Transverse colon (tissue), 4 donors: ENCODE measurements at regions not wholly inside any gene's neighbourhood (a gene's known extent, or its start where the extent isn't known, plus 50 kb on each side); places are given as distances from the start of the nearest gene placed in this dataset.

Source experiments
- DNase-seq: peaks from one replicate; pipeline ENCODE4 v3.0.0-alpha.2; 2019
- H3K27ac ChIP-seq, 4 donors: fragments of 200-600 bp; sonication (generic); 2 replicates each; pipeline ENCODE4 v1.5.1; 2016 to 2018; ENCODE audit warnings: inconsistent platforms in 4 of 4
- H3K27me3 ChIP-seq: fragments of 200-600 bp; sonication (generic); 2 replicates; pipeline ENCODE4 v1.5.1; 2017; ENCODE audit warnings: inconsistent platforms
- H3K36me3 ChIP-seq, 4 donors: fragments of 200-600 bp; sonication (generic); 2 replicates each; pipeline ENCODE4 v1.5.1; 2017 to 2019; ENCODE audit warnings: inconsistent platforms in 4 of 4
- H3K4me1 ChIP-seq, 4 donors: fragments of 200-600 bp; sonication (generic); 2 replicates each; pipeline ENCODE4 v1.5.1; 2017 to 2020; ENCODE audit warnings: inconsistent platforms in 4 of 4
- H3K4me3 ChIP-seq, 4 donors: fragments of 200-600 bp; sonication (generic); 1 replicate in 1 of 4; 2 replicates in 3 of 4; pipeline versions ENCODE4 v1.5.1 to v1.6.1; 2017 to 2019; ENCODE audit warnings: inconsistent platforms in 4 of 4
- H3K9me3 ChIP-seq, 2 donors: fragments of 200-600 bp; sonication (generic); 2 replicates each; pipeline ENCODE4 v1.5.1; 2017 to 2019; ENCODE audit warnings: inconsistent platforms in 2 of 2
- CTCF ChIP-seq, 5 experiments: fragments of 200-600 bp in 3 of 5; fragments of 450-650 bp in 2 of 5; sonication (generic) in 3 of 5; IDR thresholded peaks; 1 replicate in 2 of 5; 2 replicates in 3 of 5; pipeline ENCODE4 v1.5.1; 2016 to 2017; ENCODE audit warnings: antibody characterized with exemption in 5 of 5, inconsistent platforms in 3 of 5, mild to moderate bottlenecking in 2 of 5, moderate library complexity in 1 of 5
- EP300 ChIP-seq: sonication (generic); formaldehyde crosslinking; IDR thresholded peaks from one replicate; pipeline ENCODE4 v1.6.1; 2017; ENCODE audit warnings: antibody characterized with exemption, low read depth
- POLR2A ChIP-seq: fragments of 450-650 bp; IDR thresholded peaks from one replicate; pipeline ENCODE4 v1.6.1; 2016; ENCODE audit warnings: antibody characterized with exemption, mild to moderate bottlenecking, moderate library complexity
- POLR2AphosphoS5 ChIP-seq, 3 donors: sonication (generic); formaldehyde crosslinking; IDR thresholded peaks; one replicate each; pipeline ENCODE4 v1.6.1; 2016; ENCODE audit warnings: antibody characterized with exemption in 3 of 3
- whole genome bisulfite sequencing, 2 donors: methylation state at CpG; one replicate each; pipeline ENCODE4 v1.1.5; 2018; ENCODE audit warnings: low coverage in 1 of 2; 5-methylcytosine and 5-hydroxymethylcytosine counted together
- in situ Hi-C, 4 donors: fragments of 200-750 bp; cut with MboI; loops; one replicate each; pipeline versions ENCODE4 v1.15.0 to v1.15.1; 2017; ENCODE audit warnings: low sequenced_read_pairs in 3 of 4, low pct_ligation_motif_present in 1 of 4, low pct_unique_long_range_greater_than_20kb in 1 of 4
- intact Hi-C: fragments of 100-400 bp; cut with DNase I; formaldehyde crosslinking; loops from one replicate; pipeline ENCODE4 v1.15.1; 2023; ENCODE audit warnings: low total_unique reads

- no peaks in the 10 kb centered on the region for H3K27me3 ChIP-seq
- H3K4me3 ChIP-seq, result no peak overlapping the region
- TF ChIP-seq POLR2AphosphoS5 (IDR thresholded peaks at IDR 0.05) (no peak), POLR2A (no peak), CTCF (IDR thresholded peaks at IDR 0.05) (no peak), EP300 (no peak)
- intact Hi-C loops, result no loop called here
- WGBS, 2 donors, result 51 to 62% methylated on average over 3 of the region's 3 CpGs
- no peak overlapping the region for H3K27ac ChIP-seq
- H3K36me3 ChIP-seq, result no peaks in the 10 kb centered on the region
- no peak for DNase-seq
- H3K4me1 ChIP-seq, result no peaks in the 10 kb centered on the region
- no peaks in the 10 kb centered on the region for H3K9me3 ChIP-seq
- in situ Hi-C loops, result no loop called here
These were observed 656.8 kb downstream of the IQCM start for GRCh38 chr4:149158817-149159216.

GRCh38 chr4:149145803-149146202 is 669.8 kb downstream of the IQCM start:
- TF ChIP-seq CTCF (IDR thresholded peaks at IDR 0.05) (no peak), POLR2AphosphoS5 (IDR thresholded peaks at IDR 0.05) (no peak), EP300 (no peak), POLR2A (no peak)
- in situ Hi-C loops (no loop called here), intact Hi-C loops (no loop called here)
- Histone ChIP-seq H3K27me3 (no peaks in the 10 kb centered on the region), H3K4me3 (no peak overlapping the region), H3K27ac (no peak overlapping the region), H3K36me3 (no peaks in the 10 kb centered on the region), H3K4me1 (peaks cover 0 to 10% (median 0%) of the 10 kb centered on the region in 4 donors), H3K9me3 (no peaks in the 10 kb centered on the region)
- WGBS, 2 donors, result 64 to 72% methylated on average over 2 of the region's 2 CpGs
- DNase-seq, result no peak

- 77 to 90% methylated on average over 1 of the region's 1 CpG for WGBS, 2 donors
- Histone ChIP-seq H3K36me3 (no peaks in the 10 kb centered on the region), H3K9me3 (no peaks in the 10 kb centered on the region), H3K4me3 (no peak overlapping the region), H3K27me3 (no peaks in the 10 kb centered on the region), H3K4me1 (peaks cover 0 to 12% (median 0%) of the 10 kb centered on the region in 4 donors), H3K27ac (no peak overlapping the region)
- DNase-seq, result no peak
- intact Hi-C loops, result no loop called here
- TF ChIP-seq CTCF (IDR thresholded peaks at IDR 0.05) (no peak), EP300 (no peak), POLR2A (no peak), POLR2AphosphoS5 (IDR thresholded peaks at IDR 0.05) (no peak)
- in situ Hi-C loops, result no loop called here
These were observed 671.6 kb downstream of the IQCM start for GRCh38 chr4:149144060-149144459.

GRCh38 chr4:149141391-149141790 is 674.3 kb downstream of the IQCM start:
- TF ChIP-seq POLR2A, result no peak
- no peak for TF ChIP-seq EP300
- TF ChIP-seq CTCF (IDR thresholded peaks at IDR 0.05), result no peak
- no peak for DNase-seq
- Histone ChIP-seq H3K4me1 (peaks cover 0 to 12% (median 0%) of the 10 kb centered on the region in 4 donors), H3K4me3 (no peak overlapping the region), H3K36me3 (no peaks in the 10 kb centered on the region), H3K9me3 (no peaks in the 10 kb centered on the region), H3K27ac (no peak overlapping the region), H3K27me3 (no peaks in the 10 kb centered on the region)
- 20 to 46% methylated on average over 1 to 2 of the region's 2 CpGs for WGBS, 2 donors
- in situ Hi-C loops (no loop called here), intact Hi-C loops (no loop called here)
